GM10266 (cell line): ENCODE measurements at regions not wholly inside any gene's neighbourhood (a gene's known extent, or its start where the extent isn't known, plus 50 kb on each side); places are given as distances from the start of the nearest gene placed in this dataset.

Experiments
- DNase-seq: peaks from one replicate; pipeline ENCODE4 v3.0.0; 2012; ENCODE audit errors: extremely low spot score
- TF ChIP-seq, protein P1 (sequence below): IDR thresholded peaks from 2 replicates; pipeline ENCODE4 v1.5.1; 2012; ENCODE audit warnings: mild to moderate bottlenecking, low read depth; ENCODE audit not compliant: control insufficient read depth, insufficient read depth; ENCODE audit errors: missing control alignments

DNA sequence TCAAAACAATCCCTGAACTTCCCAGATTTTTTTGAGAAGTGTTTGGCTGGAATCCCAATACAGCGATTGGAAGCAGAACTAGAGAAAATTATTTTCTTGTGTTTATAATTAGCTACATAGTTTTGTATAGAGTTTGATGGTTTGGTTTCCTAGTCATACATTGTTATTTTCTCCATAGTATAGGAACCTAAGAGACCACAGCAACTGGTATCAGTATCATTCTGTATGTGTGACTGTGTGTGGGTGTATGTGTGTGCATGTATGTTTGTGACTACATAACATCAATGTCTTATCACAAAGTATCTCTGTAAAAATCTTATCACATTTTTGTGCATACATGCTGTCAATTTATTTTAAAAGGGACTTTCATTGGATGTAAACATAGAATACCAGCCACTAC, 780.5 kb downstream of the MRPL39 start:
- TF ChIP-seq, protein P1, sequence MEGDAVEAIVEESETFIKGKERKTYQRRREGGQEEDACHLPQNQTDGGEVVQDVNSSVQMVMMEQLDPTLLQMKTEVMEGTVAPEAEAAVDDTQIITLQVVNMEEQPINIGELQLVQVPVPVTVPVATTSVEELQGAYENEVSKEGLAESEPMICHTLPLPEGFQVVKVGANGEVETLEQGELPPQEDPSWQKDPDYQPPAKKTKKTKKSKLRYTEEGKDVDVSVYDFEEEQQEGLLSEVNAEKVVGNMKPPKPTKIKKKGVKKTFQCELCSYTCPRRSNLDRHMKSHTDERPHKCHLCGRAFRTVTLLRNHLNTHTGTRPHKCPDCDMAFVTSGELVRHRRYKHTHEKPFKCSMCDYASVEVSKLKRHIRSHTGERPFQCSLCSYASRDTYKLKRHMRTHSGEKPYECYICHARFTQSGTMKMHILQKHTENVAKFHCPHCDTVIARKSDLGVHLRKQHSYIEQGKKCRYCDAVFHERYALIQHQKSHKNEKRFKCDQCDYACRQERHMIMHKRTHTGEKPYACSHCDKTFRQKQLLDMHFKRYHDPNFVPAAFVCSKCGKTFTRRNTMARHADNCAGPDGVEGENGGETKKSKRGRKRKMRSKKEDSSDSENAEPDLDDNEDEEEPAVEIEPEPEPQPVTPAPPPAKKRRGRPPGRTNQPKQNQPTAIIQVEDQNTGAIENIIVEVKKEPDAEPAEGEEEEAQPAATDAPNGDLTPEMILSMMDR = no peak
- DNase-seq = no peak

- TF ChIP-seq, protein P1 = no peak
- DNase-seq = no peak
These were observed 781.9 kb downstream of the MRPL39 start for GRCh38 chr21:24825348-24825747.

DNA sequence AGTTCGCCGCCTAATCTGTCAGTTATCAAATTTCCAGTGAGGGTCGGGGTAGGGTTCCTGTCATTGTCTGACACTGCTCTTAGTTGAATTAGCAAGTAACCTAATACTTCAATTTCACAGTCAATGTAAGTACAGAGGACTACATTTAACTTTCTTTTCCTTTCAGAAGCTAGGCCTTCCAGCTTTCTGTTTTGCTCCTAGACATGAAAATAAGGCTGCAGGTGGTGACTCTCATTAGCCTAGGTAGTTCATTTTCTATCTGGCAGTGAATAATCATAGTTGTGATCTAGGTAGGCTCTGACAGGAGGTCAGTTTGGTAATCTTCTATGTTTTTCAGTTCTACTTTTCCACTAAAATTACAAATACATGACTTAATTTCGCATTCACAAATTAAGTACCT, 783.1 kb downstream of the MRPL39 start:
- TF ChIP-seq, protein P1 = no peak
- DNase-seq = no peak

GRCh38 chr21:24823247-24823646, 784.0 kb downstream of the MRPL39 start:
- TF ChIP-seq, protein P1 = no peak
- DNase-seq = no peak

GRCh38 chr21:24785033-24785432, 822.2 kb downstream of the MRPL39 start:
- no peak for DNase-seq
- TF ChIP-seq, protein P1 = no peak

DNA sequence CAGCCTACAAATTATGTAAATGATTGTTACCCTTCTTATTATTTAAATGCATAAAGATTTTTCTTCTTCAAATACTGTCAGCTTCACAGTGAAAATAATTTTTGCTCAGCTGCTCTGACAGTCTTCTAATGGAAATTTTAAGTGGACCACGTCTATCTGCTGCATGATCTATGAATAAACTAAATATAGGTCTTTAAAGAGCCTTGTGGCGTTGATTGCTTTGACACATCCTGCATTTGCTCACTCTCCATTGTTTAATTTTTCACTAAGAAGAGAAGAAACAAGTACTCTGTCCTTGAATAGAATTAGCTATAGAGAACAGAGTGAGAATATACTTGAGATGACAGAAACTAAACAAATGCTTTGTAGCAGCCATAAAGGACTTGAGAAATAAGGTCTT, 826.1 kb downstream of the MRPL39 start:
- DNase-seq = no peak
- TF ChIP-seq, protein P1 = no peak

- DNase-seq = no peak
- TF ChIP-seq, protein P1 = no peak
These were observed 847.8 kb downstream of the MRPL39 start for GRCh38 chr21:24759348-24760075.
